ENCODE measurements at regions not wholly inside any gene's neighbourhood (a gene's known extent, or its start where the extent isn't known, plus 50 kb on each side); places are given as distances from the start of the nearest gene placed in this dataset.

DNA sequence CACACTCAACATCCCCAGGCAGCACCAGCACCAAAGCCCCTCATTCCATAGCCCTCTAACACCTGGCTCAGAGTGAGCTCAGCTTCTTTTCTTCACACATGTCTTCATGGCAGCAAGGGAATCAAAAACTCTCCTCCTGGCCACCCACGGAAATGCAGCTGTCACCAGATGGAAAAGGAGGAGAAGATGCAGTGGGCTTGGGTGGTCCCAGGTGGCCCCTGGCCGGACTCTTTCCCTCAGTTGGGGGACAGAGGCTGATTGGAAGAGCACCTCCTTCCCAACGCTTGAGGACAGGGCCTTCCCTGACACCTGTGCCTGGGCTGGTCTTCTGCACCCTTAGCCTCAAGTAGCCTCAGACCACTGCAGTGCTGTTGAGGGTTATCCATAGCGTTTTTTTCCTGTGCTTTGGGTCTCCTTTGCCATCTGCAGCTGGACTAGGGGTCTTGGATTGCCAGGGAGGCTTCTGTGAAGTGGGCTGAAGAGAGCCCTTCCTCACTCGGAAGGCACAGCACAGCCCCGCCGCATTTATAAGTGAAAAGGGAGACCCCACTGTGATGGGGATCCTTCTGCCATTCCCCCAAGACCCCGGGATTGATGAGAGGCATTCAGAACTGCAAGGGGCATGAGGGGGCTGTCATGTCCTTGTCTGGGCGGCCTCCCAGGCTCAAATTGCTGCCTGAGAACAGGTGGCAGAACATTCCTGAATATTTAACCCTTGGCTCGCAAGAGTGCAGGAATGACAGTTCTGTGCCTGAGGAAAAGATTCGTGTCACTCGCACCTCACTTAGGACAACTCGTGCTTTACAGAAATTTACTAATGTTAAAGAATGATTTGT is 200.0 kb downstream of the AUH start:
- TF ChIP-seq, protein P1, sequence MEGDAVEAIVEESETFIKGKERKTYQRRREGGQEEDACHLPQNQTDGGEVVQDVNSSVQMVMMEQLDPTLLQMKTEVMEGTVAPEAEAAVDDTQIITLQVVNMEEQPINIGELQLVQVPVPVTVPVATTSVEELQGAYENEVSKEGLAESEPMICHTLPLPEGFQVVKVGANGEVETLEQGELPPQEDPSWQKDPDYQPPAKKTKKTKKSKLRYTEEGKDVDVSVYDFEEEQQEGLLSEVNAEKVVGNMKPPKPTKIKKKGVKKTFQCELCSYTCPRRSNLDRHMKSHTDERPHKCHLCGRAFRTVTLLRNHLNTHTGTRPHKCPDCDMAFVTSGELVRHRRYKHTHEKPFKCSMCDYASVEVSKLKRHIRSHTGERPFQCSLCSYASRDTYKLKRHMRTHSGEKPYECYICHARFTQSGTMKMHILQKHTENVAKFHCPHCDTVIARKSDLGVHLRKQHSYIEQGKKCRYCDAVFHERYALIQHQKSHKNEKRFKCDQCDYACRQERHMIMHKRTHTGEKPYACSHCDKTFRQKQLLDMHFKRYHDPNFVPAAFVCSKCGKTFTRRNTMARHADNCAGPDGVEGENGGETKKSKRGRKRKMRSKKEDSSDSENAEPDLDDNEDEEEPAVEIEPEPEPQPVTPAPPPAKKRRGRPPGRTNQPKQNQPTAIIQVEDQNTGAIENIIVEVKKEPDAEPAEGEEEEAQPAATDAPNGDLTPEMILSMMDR (IDR thresholded peaks at IDR 0.05): no peak
- TF ChIP-seq POLR2A (IDR thresholded peaks at IDR 0.05): no peak
